IPS DF 4.7 (cell line): ENCODE measurements at regions not wholly inside any gene's neighbourhood (a gene's known extent, or its start where the extent isn't known, plus 50 kb on each side); places are given as distances from the start of the nearest gene placed in this dataset.

ENCODE experiments used
- DNase-seq: peaks from one replicate; pipeline ENCODE4 v3.0.0-alpha.2; 2013; ENCODE audit warnings: low spot score; ENCODE audit errors: extremely low read depth

DNA sequence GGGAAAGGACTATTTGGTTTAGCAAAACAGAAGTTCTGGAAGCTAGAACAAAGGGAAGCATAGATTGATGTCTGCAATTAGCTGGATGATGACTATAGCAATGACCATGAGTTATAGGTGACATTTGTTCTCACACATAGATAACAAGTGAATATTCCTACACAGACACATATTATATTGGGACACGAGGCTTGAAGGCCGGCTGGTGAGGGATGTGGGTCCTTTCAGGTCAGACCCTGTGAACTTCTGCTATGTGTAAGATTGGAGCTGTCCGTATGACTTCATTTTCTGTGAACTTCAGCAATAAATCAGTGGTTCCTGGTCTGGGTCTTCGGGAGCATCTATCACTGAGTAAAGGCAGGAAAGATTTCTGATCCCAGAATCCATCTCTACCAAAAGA, 253.6 kb upstream of the CFAP20DC start:
- DNase-seq, result no peak

DNA sequence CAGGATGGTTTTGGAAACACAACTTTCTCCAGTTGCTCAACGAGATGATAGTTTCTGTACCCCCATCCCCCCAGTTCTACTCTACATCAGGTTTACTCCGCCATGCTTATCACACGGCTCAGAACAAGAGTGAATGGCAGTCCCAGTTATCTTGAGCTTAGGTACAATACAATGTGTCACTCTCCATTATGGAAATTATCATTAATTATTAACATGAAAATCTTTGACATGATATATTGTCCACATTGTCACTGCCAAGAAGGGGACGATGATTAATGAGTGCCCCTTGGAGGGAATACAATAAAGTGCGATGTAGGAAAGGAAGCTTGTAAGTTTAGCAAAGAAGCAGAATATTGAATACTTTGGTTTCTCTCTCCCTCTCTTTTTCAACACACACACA, 252.6 kb upstream of the CFAP20DC start:
- no peak for DNase-seq

DNA sequence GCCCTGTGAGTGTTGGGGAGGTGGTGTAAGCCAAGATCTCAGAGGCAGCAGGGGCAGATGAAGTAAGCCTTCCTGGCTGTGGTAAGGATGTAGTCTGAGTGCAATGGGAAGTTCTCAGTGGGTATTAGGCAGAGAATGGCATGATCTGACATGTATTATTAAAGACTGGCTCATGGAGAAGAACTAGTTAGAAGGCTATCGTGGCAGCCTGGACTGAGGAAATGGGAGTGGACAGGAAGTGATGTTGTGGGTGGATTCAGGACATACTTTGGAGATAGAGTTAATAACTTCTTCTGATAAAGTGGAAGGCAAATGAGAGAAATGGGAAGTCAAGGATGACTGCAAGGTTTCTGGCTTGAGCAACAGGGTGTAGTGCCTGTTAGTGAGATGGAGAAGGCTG, 250.9 kb upstream of the CFAP20DC start:
- no peak for DNase-seq

DNA sequence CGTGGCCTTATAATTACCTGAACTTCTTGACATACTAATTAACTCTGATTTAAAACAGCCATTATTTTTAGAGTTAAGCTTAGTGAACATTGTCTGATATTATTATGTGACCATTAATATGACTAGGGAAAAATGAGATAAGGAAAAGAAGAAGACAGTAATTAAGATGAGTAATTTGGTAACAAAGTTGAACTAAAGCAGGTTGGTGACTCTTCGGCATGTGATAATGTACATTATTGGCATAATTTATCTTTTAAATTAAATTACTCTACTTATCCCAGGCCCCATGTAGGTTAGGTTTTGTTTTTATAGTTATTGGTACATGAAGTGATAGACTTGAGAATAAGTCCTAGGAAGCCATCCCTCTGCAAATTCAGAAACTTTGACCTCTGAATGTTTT, 249.7 kb upstream of the CFAP20DC start:
- DNase-seq, result no peak

DNA sequence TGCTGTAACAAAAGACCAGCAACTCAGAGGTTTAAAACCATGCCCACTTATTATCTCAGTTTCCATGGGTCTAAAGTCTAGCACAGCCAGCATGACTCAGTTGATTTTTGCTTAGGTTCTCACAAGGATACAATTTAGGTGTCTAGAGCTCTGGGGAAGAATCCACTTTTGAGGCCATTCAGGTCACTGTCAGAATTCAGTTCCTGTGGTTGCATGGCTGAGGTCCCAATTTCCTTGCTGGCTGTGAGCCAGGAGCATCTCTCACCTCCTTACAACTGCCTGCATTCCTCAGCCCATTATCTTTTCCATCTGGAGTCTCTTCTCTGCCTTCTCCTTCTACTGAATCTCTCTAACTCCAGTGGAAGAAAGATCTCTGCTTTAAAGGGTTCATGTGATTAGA, 240.5 kb upstream of the CFAP20DC start:
- DNase-seq, result no peak

DNA sequence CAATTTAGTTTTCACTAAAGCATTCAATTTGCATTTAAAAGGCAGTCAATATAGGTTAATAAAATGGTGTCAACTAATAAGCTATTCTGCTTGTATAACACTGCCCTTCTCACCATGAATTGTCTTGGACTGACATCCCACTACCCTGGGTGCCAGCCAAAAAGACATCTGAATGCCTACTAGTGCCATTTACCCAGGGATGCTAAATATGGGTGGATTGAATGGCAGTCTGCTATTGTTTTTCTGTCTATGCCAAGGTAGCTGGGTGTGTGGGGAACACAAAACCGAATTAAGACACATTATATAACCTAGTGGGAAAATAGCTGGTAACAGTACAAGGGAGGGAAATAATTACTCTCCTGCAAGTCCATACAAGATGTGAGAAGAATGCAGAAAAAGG, 240.0 kb upstream of the CFAP20DC start:
- DNase-seq, result no peak

DNA sequence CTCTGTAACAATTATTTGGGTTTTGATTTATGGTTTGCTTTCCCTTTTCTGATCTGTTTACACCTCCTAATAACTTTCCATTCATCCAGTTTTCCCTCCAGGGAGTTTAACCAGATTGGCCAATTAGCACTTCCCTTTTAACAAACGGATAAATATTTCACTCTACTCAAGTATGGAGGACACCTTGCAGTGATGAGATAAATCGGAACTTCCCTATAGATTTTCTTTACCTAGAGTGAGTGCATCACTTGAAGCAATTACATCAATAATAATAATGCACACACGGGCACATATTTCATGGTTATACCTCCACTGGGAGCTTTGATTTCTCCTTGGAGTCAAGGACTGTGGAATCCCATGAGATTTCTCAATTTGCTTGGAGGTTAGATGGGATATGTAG, 239.1 kb upstream of the CFAP20DC start:
- no peak for DNase-seq

DNA sequence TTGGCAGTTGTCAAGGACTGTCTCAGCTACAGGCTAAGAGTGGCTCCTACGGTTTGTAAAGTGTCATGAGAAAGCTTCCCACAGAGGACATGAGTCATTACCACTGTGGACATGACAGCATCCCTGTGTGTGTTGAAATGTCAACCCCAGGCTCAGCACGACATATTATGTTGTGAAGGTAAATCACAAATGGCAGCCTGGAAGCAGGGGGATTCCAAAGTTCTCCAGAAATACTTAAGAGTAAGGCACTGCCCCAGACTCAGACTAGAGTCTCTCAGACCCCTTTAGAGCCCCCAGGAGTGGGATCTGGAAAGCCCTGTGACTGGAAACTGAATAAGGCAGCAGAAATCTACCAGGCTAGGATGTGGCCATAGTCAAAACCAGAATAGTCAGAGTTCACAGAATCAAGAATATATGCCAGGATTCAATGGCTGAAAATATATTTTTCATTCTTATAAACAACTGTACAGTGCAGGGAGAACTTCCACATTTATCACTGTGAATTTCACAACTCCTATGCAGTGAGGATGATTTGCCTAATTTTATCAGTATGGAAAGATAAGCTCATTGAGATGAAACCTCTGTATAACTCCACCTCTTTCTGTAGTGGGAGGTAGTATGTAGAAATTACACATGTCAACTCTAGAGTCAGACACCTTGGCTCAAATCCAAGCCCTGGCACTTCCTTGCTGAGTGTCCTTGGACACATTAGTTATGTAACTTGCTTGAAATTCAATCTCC, 237.1 kb upstream of the CFAP20DC start:
- no peak for DNase-seq

DNA sequence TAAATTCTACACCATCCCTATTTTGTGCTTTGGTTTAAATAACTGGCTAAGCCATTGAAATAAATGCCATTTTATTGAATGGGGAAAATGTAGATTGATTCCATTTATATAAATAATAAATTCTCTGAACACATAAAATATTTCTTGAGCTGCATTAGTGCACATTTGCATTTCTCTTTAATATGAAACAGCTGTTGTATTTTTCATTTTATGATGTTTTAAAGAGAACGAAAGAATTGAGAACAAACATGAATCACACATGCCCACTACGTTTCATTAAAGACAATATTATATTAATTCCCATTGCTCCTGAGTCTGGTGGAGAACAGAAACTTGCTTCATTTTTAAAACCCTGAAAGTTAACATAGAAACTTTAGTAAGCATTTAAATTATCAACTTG, 235.7 kb upstream of the CFAP20DC start:
- DNase-seq, result no peak

DNA sequence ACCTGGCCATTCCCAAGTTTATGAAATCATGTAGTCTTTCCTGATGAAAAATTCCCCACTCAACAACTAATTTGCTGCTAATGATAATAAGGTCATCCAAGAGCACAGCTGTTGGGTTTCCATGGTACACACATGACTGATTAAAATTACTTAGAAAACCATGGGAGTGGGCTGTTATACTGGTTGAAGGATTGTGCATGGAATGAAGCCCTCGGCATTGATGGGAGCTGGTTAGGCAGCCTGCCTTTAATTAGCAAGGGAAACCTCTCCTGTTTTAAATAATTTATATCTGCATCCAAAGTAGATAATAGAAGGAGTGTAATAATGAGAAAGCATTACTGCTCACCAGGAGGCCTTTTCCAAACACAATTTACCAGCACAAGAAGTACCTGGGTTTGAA, 235.1 kb upstream of the CFAP20DC start:
- no peak for DNase-seq

DNA sequence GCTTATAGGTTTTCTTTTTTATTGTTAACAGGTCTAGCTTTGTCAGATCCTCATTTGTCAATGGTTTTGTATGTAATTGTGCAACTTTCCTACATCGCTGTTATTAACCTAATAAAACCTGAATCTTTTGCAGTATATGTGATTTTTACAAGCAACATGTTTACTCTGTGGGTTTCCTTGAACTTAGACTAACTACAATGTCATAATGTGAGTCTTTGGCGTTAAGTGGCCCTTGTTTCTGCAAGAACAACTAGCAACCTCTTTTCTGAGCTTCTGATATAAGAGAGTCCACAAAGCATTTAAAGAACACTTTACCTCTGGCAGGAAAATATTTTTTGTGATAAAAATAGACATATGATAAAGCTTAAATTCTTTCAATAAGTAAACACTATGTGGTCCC, 230.3 kb upstream of the CFAP20DC start:
- DNase-seq, result no peak

DNA sequence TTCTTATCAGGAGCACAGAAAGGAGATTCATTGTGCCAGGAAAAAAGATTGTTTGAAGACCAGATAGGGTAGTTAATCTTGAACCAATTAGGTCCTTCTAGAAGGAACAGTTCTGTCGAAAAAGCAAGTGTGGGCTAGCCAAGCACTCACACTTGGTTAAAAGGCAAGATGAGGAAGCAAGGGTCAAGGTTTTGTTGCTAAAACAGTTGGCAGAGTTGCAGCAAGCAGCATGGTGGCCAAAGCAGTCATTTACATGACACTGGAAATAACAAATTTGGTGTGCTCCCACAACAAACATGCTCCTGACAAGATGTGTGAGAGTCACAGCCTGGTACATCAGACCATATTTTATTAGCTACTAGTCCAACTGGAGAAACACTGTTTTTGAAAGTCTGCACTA, 228.0 kb upstream of the CFAP20DC start:
- DNase-seq, result no peak

DNA sequence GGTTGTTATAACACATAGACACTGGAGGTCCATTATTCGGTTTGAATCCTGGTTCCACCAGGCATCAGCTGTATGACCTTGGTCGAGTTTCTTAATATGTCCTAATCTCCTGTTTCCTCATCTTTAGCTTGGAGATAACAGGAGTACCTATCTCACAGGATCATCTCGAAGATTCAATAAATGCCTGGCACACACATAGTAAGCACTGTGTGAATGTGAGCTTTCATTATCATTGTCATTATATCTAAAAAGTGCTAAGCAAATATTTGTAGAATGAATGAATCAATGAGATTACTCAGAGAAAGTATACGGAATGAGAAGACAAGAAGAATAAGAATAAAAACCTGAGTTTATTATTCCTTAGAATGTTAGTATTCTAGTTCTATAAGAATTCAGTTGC, 227.4 kb upstream of the CFAP20DC start:
- no peak for DNase-seq

DNA sequence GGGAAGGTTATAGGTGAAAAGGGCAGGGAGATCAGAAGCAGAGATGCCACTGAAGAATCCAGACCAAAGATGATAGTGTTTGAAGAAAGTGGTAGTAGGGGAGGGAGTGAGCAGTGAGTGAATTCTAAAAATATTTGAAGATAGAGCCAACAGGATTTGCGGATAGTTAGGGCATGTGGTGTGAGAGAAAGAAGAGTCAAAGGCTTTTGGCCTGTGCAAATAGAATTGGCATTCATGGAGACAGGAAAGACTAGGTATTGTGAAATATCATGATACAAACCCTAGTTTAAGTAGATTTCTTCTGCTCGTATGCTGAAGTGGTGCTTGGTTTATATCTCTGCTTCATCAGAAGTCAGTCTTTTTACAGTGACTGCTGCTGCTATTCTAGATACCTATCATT, 224.2 kb upstream of the CFAP20DC start:
- DNase-seq, result no peak

DNA sequence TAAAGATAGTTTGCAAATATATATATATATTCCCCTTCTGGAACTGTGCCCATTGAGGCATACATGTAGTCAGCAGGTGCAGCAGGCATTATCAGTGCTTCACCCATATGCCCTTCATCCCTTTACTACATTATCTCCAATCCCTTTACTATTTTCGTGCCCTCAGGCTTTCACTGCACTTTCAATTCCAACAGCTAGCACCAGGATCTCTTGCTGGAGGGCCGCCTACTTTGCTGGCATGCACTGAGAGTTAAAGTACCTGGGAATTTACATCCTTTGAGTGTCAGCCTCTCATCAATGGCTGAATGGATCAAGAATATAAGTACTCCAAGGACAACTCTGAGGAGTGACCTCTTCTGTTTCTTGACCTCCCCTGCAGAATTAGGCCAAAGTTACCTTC, 222.1 kb upstream of the CFAP20DC start:
- no peak for DNase-seq

DNA sequence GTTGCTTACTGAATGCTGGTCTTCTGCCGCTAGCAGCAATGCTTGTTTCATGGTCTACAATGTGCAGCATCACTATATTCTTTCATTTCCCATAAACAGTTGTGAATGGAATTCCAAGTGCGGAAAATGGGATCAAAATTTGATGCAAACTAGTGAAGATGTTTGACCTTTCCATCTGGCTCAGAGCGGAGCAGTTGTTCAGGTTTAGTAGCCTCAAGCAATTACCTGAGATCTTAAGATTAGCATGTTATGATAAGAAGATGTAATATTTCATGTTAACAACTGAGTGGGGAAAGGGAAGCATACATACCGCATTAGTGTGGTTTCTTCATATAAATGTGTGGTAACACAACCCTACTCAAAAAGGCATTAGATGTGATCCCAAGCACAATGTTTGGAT, 221.1 kb upstream of the CFAP20DC start:
- DNase-seq, result no peak

DNA sequence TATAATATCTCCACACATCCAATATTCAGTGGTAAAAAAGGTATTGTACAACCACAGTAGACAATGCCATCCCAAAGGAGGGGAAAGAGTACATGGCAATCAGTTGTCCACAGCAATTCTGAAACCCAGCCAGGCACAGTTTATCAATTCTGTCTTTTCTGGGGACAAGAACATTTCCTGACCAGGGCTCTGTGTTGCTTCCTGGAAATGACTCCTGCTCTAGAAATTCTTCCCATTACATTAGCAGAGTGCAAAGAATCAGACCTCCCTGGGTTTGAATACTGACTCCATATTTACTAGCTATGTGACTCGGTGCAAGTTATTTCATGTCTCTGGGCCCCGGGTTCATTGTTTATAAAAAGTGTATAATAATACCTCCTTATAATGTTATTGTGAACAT, 220.4 kb upstream of the CFAP20DC start:
- DNase-seq, result no peak

DNA sequence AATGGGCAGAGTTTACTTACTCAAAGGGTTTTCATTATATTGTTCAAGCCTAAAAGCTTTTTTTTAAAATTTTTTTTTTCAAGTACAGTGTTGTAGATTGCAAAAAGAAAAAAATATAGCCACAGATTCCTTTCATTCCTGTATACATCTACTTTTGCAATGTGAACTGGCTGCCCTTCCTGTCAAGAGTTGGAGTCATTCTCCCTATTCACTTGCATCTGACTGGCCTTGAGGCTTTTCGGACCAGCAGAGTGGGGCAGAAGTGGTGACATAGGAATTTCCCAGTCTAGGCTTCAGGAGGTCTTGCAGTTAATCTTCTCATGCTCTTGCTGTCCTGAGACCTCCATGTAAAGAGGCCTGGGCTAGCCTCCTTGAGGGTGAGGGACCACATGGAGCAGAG, 218.3 kb upstream of the CFAP20DC start:
- no peak for DNase-seq

DNA sequence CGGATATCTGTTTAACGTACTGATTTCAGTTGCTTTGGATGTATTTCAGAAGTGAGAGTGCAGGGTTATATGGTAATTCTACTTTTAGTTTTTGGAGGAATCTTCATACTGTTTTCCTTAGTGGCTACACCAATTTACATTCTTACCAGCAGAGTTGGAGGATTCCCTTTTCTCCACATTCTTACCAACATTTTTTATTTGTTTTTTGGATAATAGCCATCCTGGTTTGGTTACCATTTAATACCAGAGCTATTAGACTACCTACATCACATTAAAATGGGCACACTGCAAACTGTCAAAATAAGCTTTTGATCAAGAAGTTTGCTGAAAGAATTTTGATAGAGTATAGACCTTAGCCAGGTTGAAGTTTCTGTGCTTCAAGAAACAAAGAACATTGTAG, 217.2 kb upstream of the CFAP20DC start:
- DNase-seq, result no peak

DNA sequence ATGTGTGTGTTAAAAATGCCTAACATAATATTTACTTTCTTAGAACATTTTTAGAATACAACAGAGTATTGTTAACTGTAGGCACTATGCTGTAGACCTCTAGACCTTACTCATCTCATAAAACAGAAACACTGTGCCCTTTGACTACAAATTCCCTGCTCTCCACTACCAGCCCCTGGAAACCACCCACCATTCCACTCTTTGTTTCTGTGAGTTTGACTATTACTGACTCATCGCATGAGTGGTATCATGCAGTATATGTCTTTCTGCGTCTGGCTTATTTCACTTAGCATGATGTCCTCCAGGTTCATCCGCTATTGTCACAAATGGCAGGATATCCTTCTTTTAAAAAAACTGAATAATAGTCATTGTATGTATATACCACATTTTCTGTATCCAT, 216.7 kb upstream of the CFAP20DC start:
- DNase-seq, result no peak

DNA sequence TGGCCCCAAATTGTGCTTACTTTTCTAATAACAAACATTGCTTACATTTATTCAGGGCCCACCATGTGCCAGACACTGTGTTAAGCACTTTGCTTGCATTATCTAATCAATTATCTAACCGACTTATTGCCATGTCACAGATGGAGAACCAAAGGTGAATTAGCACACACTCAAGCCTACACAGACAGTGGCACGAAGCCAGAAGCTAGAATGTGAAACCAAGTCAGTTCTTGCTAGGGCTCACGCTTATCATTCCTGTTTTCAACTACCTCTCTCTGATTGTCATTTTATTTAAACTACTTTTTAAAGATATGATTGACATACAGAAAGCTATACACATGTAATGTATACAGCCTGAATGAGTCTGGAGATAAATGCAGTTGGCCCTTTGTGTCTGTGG, 215.7 kb upstream of the CFAP20DC start:
- no peak for DNase-seq

DNA sequence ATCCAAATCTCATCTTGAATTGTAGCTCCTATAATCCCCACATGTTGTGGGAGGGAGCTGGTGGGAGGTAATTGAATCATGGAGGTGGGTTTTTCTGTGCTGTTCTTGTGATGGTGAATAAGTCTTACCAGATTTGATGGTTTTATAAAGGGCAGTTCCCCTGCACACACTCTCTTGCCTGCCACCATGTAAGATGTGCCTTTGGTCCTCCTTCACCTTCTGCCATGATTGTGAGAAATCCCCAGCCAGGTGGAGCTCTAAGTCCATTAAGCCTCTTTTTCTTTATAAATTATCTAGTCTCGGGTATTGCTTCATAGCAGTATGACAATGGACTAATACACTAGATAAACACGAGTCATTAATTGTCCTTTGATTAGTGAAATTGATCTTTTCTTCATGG, 214.5 kb upstream of the CFAP20DC start:
- DNase-seq, result no peak

DNA sequence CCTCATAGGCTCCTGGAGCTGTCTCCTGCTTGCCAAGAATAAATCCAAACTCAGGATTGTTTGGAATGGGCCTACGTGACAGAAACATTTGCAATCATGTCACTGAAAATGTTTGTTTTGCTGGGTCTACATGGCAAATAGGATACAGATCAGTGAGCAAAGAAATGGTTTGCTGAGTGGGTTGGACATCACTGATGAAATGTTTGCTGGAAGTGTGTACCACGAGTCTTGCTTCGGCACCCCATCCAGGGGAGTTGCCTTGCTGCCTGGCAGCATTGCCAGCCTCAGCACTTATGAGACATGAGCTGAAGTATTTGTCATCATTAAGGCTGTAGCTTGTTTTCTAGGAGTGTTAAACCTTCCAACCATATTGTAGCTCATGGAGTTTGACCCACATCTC, 213.3 kb upstream of the CFAP20DC start:
- no peak for DNase-seq

DNA sequence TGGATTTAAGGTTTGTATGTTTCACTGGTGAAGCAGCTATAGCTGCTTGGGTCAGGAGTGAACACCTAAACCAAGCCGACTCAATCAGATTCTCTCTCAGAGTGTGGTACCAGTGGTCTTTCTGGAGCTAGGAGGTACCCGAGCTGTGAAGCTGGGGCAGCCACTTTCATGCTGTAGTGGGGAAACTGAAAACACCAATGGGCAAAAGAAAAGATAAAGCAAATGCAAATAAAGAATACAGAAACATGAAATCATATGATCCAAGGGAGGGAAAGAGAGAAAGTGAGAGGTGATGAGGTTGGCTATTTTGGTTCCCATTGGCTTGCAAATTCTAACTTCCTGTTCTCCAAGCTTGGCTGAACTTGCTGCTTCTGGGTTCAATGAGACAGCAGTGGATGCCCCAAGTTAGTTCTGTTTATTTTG, 212.3 kb upstream of the CFAP20DC start:
- no peak for DNase-seq
